ENCODE measurements at regions not wholly inside any gene's neighbourhood (a gene's known extent, or its start where the extent isn't known, plus 50 kb on each side); places are given as distances from the start of the nearest gene placed in this dataset.

- TF ChIP-seq CTCF (conservative IDR thresholded peaks at IDR 0.05; ENCODE audit: low read depth in 2 of 2), result no peak
- TF ChIP-seq EZH2 (IDR thresholded peaks at IDR 0.05; ENCODE audit: low read depth, unreplicated experiment), result no peak
- no peak for TF ChIP-seq POLR2AphosphoS5 (IDR thresholded peaks at IDR 0.05; ENCODE audit: low read depth)
- TF ChIP-seq REST (IDR thresholded peaks at IDR 0.05; ENCODE audit: unreplicated experiment), result no peak
- no peak for TF ChIP-seq EZH2phosphoT487 (IDR thresholded peaks at IDR 0.05; ENCODE audit: unreplicated experiment)
- TF ChIP-seq CREB1 (CRISPR knock-in tag; IDR thresholded peaks at IDR 0.05; ENCODE audit: low read depth), result no peak
- TF ChIP-seq JUNB (IDR thresholded peaks at IDR 0.05; ENCODE audit: unreplicated experiment), result no peak
- no peak for TF ChIP-seq ETS1 (IDR thresholded peaks at IDR 0.05)
- TF ChIP-seq NANOG (IDR thresholded peaks at IDR 0.05; ENCODE audit: borderline replicate concordance), result no peak
- TF ChIP-seq STAT1 (IDR thresholded peaks at IDR 0.05; ENCODE audit: unreplicated experiment), result no peak
Measured at GRCh38 chr14:66365388-66365787, 120.8 kb upstream of the CCDC196 start.
